HL-60 (cell line): ENCODE measurements at regions not wholly inside any gene's neighbourhood (a gene's known extent, or its start where the extent isn't known, plus 50 kb on each side); places are given as distances from the start of the nearest gene placed in this dataset.
"Not testable (repeated sequence)": the region's sequence is repeated elsewhere in the genome, so short reads cannot be mapped to it uniquely, and the experiment has no call there.

Source experiments
- POLR2AphosphoS5 ChIP-seq: IDR thresholded peaks from 2 replicates; pipeline ENCODE4 v1.6.1; 2012; ENCODE audit warnings: low read depth
- SPI1 ChIP-seq: IDR thresholded peaks from 2 replicates; pipeline ENCODE4 v1.6.1; 2012; ENCODE audit warnings: low read depth, mild to moderate bottlenecking, borderline replicate concordance
- TF ChIP-seq, protein P1 (sequence below): IDR thresholded peaks from one replicate; pipeline ENCODE4 v1.5.1; 2011; ENCODE audit warnings: low read length, control low read depth, inconsistent platforms; ENCODE audit not compliant: insufficient read depth
- TF ChIP-seq, protein P2 (sequence below): IDR thresholded peaks from 2 replicates; pipeline ENCODE4 v1.6.1; 2012; ENCODE audit warnings: low read depth; ENCODE audit not compliant: insufficient replicate concordance

DNA sequence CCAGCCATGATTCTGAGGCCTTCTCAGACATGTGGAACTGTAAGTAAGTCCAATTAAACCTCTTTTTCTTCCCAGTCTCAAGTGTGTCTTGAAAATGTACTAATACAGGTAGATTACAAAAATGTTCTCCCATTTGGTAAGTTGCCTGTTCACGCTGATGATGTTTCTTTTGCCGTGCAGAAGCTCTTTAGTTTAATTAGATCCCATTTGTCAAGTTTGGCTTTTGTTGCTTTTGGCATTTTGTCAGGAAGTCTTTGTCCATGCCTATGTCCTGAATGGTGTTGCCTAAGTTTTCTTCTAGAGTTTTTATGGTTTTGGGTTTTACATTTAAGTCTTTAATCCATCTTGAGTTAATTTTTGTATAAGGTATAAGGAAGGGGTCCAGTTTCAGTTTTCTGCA, 712.5 kb upstream of the ZNF608 start:
- TF ChIP-seq, protein P1, sequence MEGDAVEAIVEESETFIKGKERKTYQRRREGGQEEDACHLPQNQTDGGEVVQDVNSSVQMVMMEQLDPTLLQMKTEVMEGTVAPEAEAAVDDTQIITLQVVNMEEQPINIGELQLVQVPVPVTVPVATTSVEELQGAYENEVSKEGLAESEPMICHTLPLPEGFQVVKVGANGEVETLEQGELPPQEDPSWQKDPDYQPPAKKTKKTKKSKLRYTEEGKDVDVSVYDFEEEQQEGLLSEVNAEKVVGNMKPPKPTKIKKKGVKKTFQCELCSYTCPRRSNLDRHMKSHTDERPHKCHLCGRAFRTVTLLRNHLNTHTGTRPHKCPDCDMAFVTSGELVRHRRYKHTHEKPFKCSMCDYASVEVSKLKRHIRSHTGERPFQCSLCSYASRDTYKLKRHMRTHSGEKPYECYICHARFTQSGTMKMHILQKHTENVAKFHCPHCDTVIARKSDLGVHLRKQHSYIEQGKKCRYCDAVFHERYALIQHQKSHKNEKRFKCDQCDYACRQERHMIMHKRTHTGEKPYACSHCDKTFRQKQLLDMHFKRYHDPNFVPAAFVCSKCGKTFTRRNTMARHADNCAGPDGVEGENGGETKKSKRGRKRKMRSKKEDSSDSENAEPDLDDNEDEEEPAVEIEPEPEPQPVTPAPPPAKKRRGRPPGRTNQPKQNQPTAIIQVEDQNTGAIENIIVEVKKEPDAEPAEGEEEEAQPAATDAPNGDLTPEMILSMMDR, result not testable (repeated sequence)
- TF ChIP-seq POLR2AphosphoS5, SPI1: not testable (repeated sequence)
- TF ChIP-seq, protein P2, sequence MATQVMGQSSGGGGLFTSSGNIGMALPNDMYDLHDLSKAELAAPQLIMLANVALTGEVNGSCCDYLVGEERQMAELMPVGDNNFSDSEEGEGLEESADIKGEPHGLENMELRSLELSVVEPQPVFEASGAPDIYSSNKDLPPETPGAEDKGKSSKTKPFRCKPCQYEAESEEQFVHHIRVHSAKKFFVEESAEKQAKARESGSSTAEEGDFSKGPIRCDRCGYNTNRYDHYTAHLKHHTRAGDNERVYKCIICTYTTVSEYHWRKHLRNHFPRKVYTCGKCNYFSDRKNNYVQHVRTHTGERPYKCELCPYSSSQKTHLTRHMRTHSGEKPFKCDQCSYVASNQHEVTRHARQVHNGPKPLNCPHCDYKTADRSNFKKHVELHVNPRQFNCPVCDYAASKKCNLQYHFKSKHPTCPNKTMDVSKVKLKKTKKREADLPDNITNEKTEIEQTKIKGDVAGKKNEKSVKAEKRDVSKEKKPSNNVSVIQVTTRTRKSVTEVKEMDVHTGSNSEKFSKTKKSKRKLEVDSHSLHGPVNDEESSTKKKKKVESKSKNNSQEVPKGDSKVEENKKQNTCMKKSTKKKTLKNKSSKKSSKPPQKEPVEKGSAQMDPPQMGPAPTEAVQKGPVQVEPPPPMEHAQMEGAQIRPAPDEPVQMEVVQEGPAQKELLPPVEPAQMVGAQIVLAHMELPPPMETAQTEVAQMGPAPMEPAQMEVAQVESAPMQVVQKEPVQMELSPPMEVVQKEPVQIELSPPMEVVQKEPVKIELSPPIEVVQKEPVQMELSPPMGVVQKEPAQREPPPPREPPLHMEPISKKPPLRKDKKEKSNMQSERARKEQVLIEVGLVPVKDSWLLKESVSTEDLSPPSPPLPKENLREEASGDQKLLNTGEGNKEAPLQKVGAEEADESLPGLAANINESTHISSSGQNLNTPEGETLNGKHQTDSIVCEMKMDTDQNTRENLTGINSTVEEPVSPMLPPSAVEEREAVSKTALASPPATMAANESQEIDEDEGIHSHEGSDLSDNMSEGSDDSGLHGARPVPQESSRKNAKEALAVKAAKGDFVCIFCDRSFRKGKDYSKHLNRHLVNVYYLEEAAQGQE, result not testable (repeated sequence)
